NCI-H1417 (cell line): ENCODE measurements at regions not wholly inside any gene's neighbourhood (a gene's known extent, or its start where the extent isn't known, plus 50 kb on each side); places are given as distances from the start of the nearest gene placed in this dataset.
"Not testable (repeated sequence)": the region's sequence is repeated elsewhere in the genome, so short reads cannot be mapped to it uniquely, and the experiment has no call there.

Source experiments
- DNase-seq, 3 experiments: peaks; one replicate each; lab custom pipeline; 2025; lab: John Stamatoyannopoulos, UW

DNA sequence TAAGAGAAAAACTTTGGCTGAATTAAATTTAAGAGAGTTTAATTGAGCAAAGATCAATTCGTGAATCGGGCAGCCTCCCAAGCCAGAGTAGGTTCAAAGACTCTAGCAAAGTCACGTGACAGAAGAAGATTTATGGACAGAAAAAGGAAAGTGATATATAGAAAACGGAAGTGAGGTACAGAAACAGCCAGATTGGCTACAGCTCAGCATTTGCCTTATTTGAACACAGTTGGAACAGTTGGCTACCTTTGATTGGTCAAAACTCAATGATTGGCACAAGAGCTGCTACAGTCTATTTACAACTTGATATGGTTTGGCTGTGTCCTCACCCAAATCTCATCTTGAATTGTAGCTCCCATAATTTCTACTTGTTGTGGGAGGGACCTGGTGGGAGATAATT, 102.6 kb downstream of the PLG start:
- DNase-seq: no peak

DNA sequence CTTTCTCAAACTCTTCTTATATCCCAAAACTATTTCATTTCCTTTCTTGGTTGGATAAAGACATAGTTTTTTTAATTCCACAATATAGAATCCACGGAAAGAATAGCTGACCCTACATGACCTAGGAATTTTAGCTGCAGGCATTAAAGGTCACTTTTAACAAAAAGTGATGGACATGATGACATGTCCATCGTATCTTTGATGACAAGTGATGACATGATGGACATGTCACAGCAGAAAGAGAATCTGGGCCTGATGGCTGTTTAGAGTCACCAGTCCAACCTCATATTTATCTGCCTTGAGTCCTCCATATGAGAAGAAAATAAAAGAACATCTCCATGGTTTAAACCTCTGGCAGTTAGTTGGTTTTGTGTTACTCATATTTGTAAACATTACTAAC, 106.2 kb downstream of the PLG start:
- DNase-seq: no peak

DNA sequence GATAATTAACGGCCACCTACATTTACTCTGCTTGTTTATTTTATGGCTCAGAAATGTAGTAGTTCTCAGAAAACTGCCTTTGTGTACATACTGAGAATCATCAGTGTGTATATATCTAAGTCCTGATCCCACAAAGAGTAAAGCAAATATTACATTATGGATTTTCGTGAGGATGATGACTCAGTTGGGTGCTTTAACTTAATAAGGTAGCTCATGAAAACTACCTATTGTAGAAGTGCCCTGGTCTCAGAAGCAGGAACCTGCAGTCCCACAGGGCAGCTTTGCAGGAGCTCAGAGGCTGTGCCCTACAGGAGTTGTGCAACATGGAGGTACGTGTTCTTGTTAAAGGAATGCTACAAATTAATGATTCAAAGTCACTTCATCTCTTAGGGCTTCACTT, 108.2 kb downstream of the PLG start:
- peak in 2 of 3 experiments; percentile 36 to 83 for DNase-seq

DNA sequence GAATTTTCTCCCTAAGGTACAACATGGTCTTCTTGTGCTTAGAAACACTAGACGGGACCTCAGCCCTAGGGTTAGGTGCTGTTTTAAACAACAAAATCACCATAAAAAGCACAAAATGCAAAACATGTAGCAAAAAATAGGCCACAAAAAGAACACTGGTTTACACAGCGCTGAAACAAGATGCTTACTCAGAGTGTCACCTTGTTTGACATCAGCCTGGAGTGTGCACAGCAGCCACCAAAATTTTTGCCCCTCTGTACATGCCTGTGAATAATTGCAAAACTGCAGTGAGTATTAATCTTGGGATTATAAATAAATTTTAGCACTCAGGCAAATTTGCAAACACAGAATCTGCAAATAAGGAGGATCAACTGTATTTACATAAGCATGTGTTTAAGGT, 110.1 kb downstream of the PLG start:
- no peak for DNase-seq

DNA sequence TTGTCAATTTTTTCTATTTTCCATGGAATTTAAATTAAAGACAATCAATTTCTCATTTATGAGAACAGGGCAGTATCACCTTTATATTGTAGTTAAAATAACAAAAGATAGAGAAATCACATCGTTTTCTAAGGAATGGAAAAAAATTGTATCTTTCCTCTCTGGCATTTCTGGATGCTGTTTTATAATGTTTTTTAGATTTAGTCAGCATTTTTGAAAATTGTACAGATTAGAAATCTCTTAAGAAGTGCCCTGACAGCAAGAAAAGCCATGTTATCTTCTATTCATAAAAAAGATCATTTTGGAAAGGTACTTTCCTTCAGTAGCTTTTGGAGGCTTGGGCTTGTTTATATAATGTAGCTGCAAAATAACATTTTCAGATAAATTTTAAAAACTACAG, 116.9 kb downstream of the PLG start:
- no peak for DNase-seq

DNA sequence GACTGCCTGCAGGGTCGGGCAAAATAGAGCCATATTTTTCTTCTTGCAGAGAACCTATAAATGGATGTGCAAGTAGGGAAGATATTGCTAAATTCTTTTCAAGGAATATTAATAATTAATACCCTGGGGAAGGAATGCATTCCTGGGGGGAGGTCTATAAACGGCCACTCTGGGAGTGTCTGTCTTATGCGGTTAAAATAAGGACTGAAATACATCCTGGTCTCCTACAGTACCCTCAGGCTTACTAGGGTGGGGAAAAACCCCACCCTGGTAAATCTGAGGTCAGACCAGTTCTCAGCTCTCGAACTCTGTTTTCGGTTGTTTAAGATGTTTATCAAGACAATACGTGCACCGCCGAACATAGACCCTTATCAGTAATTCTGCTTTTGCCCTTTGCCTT, 118.6 kb downstream of the PLG start:
- DNase-seq: not testable (repeated sequence)

DNA sequence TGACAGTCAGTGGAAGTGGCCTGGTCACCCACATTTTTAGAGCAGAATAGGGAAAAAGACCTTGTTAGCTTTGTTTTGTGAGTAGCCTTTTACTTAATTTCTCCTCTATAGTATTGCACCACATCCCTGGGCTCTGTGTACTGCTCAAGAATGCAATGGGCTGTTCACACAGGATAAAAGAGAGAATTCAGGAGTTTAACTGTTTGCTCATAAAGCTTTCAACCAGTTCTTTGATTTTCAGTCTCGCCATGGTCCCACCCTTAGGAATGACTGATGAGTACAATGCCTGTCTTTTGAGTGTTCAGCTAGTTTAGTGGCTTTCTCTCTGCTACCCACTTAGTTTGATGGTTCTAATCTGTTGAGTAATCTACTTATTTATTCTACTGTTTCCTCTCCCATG, 129.7 kb downstream of the PLG start:
- DNase-seq: peak in 1 of 3 experiments; percentile 6

DNA sequence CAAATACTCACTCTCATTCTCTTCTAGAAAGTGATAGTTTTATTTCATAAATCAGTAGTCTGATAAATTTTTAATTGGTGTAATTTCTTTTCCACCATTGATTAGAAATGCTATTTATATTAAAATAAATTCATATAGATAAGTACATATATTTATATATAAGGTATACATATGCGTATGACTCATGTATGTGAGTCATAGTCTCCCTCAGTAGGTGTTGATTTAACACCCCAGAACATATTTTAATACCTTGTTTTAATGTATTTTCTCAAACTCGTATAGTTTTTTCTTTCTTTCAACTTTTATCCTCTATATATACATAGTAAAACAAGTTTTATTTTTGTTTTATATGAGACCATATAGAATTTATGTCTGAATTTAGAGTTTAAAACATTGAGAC, 130.4 kb downstream of the PLG start:
- DNase-seq: no peak

DNA sequence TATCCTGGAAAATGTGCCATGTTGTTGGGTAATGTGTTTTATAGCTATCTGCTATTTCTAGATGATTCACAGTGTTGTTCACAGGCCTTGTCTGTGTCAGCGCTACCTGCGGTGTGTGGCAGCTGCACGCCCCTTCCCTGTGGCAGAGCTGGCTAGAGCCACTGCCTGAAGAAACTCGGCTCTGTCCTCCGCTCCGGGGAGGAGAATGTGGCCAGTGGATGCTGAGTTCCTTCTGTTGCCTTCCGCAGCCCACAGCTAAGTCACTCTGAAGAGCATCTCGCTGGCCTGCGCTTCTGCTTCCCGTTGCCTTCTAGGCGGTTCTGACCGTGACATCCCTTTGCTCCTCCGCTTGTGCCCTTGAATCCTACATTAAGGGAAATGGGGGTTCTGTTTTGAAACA, 135.1 kb downstream of the PLG start:
- no peak for DNase-seq

DNA sequence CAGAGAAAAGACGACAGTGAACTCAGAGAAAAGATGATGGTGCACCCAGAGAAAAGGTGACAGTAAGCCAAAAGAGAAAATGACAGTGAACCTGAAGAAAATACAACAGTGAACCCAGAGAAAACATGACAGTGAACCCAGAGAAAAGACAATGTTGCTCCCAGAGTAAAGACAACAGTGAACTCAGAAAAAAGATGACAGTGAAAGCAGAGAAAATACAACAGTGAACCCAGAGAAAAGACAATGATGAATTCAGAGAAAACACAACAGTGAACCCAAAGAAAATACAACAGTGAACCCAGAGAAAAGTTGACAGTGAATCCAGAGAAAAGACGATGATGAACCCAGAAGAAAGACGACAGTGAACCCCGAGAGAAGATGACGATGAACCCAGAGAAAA, 140.5 kb upstream of the MAP3K4 start:
- DNase-seq: no peak

DNA sequence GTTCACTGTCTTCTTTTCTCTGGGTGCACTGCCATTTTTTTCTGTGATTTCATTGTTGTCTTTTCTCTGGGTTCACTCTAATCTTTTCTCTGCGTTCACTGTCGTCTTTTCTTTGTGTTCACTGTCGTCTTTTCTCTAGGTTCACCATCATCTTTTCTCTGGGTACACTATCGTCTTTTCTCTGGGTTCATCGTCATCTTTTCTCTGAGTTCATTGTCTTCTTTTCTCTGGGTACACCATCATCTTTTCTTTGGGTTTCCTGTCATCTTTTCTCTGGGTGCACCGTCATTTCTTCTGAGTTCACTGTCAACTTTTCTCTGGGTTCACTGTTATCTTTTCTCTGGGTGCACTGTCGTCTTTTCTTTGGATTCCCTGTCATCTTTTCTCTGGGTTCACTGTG, 137.6 kb upstream of the MAP3K4 start:
- no peak for DNase-seq

DNA sequence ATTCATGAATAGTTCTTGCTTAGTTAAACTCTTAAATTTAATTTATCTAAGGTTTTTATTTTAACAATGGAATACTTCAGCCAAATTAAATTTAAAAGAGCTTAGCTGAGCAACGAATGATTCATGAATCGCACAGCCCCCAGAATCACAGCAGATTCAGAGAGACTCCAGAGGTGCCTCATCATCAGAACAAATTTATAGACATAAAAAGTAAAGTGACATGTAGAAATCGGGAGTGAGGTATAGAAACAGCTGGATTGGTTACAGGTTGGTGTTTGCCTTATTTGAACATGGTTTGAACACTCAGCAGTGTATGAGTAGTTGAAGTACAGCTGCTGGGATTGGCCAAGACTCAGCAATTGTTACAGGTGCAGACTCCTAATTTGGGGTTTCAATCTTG, 132.7 kb upstream of the MAP3K4 start:
- DNase-seq: no peak

DNA sequence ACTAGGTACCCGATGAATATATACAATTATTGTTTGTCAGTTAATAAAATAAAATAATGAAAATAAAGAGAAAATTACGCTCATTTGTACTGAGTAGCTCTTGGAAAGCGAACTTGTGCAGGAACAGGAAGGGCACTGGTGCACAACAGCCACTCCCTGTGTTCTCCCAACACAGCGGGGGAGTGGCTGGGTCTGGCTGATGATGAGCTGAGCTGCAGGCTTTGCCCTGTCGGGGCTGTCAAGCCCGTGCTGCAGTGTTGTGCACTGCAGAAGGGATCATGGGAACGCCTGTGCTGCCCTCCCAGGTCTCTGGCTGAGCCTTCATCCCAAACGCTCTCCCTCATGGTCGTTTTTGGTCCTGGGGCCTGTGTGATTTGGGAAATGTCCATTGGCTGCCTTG, 131.7 kb upstream of the MAP3K4 start:
- DNase-seq: no peak

DNA sequence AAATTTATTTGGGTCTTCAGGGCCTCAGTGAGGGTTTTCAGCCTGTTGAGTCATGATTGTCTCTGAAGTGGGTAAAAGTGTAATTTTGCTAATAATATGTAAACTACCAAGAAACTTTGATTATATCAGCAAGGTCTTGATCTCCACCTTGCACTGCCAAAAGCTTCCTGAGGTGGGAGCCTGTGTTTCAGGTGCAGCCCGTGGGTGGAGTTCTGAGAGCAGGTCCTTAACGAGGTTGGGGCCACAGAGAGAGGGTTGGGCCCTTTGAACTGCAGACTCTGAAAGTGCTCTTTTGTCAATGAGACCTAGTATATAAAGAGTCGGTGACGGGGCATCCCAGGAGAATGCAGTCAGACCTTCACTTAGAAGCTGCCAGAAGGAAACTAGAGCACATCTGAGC, 129.7 kb upstream of the MAP3K4 start:
- DNase-seq: no peak

DNA sequence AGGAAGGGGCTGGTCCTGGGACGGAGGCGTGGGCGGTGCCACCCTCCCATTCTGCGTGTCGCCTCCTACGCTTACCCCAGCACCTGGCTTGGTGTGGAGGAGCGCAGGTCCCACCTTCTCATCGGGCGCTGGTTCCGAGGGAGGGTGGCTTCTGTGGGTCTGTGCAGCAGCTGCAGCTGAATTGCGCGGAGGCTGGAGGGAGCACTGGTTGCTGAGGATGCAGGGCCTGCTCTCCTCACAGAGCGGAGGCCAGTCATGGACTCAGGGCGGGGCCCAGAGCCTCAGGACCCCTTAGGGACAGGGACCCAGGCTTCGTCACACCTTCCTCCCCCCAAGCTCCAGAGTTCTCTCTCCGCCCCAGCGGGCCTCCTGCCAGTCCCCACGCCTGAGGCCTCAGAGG, 127.8 kb upstream of the MAP3K4 start:
- no peak for DNase-seq

DNA sequence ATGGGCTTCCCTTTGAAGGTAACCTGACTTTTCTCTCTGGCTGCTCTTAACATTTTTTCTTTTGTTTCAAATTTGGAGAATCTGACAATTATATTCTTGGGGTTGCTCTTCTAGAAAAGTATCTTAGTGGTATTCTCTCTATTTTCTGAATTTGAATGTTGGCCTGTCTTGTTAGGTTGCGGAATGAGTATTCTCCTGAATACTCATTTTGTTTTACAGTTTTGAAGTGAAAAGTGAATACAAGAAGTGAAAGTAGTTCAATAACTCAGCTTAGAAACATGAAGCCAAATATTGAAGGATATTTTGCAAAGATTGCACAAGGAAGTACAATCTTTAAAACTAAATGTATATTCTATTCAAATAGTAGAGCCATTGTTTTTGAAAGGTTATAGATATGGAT, 120.2 kb upstream of the MAP3K4 start:
- DNase-seq: no peak

DNA sequence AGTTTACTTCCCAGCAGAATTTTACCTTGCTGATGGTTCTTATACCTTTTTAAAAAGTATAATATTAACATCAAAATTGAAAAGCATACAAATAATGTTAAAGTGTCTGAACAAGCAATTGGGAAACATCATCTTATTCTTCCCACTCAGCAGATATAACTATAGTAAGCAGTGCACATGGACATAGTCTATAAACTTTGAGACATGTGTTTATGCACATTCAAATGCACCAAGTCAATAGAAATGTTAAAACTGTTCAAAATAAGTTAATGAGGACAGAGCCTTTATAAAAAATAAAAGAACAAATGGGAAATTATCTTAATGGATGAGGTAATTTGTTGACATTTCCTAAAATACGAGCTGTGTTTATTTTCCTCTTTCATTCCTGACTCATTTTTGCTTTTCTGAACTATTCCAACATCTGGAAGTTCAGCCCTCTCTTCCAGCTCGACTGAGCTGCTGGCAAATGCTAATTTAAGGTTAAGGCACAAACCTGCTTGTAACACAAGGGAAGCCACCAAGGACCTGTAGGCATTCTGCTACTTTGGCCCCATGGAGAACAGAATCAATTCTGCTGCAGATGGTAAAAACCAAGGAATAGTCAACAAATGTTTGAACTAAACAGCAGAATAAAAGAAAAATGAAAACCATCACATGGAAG, 110.3 kb upstream of the MAP3K4 start:
- DNase-seq: no peak

DNA sequence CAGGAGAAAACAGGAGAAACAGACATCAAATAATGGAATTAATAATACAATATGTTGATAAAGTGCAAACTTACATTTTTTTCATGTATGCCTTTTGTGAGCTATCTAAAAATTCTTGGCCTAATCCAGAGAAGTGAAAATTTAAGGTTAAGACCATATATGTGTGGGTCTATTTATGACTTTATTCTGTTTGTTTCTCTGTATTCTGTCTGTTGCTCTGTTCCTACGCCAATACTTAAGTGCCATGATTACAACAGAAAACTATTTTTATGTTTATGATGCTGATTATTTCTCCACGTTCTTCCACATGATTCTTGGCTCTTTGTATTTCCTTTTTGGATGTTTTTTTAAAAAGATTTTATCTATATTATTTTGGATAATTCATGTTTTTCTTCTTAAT, 109.6 kb upstream of the MAP3K4 start:
- DNase-seq: no peak

DNA sequence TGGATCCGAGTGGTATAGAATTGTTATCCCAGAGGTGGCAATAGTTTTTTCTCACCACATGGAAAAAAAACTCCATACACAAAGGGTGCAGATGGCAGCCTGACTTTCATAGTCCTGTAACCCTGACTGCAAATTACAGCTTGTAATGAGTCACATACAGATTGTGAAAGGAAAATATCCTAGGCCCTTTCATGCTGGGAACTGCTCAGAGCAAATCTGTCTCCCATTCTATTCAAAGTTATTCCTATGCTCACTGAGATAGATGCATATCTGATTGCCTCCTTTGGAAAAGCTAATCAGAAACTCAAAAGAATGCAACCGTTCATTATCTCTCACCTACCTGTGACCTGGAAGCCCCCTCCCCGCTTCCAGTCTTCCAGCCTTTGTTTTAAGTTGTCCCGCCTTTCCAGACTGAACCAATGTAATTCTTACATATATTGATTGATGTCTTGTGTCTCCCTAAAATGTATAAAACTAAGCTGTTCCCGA, 108.7 kb upstream of the MAP3K4 start:
- DNase-seq: peak in 2 of 3 experiments; percentile 20 to 51

DNA sequence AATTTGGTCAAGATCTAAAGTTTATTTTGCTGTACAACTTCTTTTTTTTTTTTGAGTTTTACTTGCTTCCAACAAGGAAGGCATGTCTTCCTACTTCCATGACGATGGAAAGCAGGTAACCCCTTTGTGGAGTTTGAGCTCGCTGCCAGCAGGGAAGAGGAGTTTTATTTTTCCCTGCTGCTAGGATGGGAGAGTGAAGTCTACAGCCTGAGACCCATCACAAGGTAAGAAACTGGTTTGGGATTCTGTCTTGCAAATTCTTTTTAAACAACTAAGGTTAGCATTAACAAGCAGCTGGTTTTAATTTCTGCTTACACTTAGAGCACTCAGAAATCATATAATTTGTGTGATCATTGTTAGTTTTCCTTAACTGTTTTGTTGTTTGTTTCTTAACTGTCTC, 108.0 kb upstream of the MAP3K4 start:
- no peak for DNase-seq

DNA sequence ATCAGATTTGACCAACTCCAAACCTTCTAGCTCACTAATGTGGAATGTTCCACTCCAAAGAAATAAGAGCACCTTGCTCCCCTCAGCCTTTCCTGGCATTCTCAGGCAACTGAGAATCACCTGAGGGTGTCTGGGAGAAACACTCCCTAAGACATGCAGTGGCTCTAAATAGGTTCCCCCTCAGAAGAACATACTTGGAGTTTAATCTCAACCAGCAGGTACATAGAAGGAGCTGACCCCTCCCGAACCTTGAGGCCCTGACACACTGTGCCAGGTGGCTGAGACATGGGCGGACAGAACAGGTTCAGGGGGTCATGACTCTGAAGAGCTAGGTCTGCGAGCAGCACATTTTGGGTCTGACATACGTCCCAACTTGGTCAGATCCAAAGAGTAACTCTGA, 107.6 kb upstream of the MAP3K4 start:
- DNase-seq: no peak

DNA sequence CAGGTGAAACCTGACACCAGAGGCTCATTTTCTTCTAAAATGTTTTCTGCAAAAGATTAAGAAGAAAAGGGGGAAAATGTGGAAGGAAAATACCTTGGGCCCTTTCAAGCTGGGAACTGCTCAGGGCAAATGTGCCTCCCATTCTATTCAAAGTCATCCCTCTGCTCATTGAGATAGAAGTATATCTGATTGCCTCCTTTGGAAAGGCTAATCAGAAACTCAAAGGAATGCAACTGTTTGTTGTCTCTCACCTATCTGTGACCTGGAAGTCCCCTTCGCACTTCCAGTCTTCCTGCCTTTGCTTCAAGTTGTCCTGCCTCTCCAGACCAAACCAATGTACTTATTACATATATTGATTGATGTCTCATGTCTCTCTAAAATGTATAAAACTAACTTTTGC, 102.4 kb upstream of the MAP3K4 start:
- not testable (repeated sequence) for DNase-seq

DNA sequence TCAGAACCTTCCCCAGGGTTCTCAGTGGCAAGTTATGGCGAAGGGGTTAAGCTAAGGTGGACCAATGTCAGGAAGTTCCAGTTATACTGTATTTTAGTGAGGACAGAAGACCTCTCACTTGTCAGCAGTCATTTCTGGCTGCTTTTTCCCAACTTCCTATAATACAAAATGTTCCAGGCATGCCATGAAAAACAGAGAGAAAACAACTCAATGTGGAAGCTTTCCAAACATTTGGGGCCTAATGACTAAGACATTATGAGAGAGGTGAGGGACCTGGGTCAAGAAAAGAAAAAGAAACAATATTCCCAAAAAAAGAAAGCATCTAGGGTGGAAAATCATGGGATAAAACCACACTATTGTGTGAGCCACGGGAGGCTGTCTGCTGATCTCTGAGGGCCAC, 99.9 kb upstream of the MAP3K4 start:
- no peak for DNase-seq

DNA sequence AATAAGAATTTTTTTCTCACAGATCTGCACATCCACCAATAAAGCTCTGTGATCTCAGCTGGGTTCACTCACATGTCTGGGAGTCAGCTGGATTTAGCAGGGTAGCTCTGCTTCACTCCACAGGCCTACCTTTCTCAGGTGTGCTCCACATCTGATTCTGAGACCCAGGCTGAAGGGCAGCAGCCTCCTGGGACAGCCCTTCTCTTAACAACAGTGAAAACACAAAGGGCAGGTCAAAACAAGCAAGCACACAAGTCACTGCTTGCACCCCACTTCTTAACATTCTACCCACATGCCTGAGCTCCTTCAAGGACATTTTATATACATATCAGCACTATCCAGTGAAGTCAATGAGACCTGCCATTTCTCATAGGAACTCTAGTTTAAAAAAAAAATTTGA, 96.0 kb upstream of the MAP3K4 start:
- no peak for DNase-seq
